Cardiac fibroblast (primary cell): ENCODE measurements at regions not wholly inside any gene's neighbourhood (a gene's known extent, or its start where the extent isn't known, plus 50 kb on each side); places are given as distances from the start of the nearest gene placed in this dataset.

Source experiments
- DNase-seq, 2 donors: peaks; one replicate each; pipeline versions ENCODE4 v3.0.0 to v3.0.0-alpha.2; 2010; ENCODE audit warnings: low read depth in 2 of 2
- H3K4me3 ChIP-seq, 2 donors: replicated peaks in 1 of 2; 1 replicate in 1 of 2; 2 replicates in 1 of 2; pipeline ENCODE4 v1.5.1; 2011; ENCODE audit warnings: low read depth in 2 of 2, low read length in 2 of 2, mild to moderate bottlenecking in 2 of 2, moderate library complexity in 1 of 2
- CTCF ChIP-seq: IDR thresholded peaks from one replicate; pipeline ENCODE4 v1.5.1; 2011; ENCODE audit warnings: low read depth, mild to moderate bottlenecking, low read length, inconsistent platforms

DNA sequence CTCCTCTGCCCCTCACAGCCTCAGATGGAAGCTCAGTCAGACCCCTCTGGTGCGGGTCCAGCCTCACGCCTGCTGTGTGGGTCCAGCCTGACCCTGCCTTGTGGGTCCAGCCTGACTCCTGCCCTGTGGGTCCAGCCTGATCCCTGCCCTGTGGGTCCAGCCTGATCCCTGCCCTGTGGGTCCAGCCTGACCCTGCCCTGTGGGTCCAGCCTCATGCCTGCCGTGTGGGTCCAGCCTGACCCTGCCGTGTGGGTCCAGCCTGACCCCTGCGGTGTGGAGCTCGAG, 445.3 kb downstream of the BRD1 start:
- TF ChIP-seq CTCF = no peak
- DNase-seq = no peak
- H3K4me3 ChIP-seq = no peak overlapping the region

DNA sequence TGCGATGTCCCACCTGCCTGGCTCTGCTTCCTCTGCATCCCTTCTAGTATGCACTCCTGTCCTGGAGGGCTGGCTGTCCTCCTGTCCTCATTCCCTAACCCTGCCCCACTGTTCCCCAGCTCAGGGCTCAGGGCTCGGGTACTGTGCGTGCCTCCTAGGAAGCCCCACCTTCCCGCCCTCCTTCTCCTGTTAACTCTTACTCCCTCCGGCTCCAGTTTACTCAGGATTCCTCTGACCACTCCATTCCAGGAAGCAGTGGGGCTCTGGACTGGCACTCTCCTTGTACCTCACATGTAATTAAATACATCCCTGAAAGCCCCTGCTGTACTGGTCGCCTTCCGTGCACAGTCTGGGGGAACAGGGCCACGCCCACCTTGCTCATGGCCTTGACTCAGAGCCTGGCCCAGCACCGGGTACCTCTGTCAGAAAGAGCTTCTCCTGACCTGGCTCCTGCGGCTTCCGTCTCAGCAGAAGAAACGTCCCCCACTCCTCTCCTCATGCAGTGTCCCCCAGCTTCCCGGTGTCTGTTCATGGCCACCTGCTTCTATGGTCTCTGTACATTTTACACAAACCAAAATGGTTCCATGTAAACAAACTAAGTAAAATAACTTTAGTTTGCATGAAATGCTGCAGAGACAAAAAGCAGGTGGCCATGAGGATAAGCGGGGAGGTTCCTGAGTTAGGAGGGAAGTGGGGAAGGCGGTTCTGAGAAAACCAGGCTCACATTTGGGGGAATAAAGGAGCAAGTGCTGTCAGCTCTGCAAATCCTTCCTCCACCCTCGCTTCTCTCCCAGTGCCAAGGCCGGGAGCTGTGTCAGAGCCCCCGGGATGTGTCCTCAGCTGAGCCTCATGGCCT, 445.9 kb downstream of the BRD1 start:
- DNase-seq = no peak
- no peak overlapping the region for H3K4me3 ChIP-seq
- no peak for TF ChIP-seq CTCF

GRCh38 chr22:49380828-49381114, 446.9 kb downstream of the BRD1 start:
- no peak for TF ChIP-seq CTCF
- H3K4me3 ChIP-seq = no peak overlapping the region
- DNase-seq = no peak

GRCh38 chr22:49380095-49380827, 447.4 kb downstream of the BRD1 start:
- no peak for TF ChIP-seq CTCF
- no peak for DNase-seq

DNA sequence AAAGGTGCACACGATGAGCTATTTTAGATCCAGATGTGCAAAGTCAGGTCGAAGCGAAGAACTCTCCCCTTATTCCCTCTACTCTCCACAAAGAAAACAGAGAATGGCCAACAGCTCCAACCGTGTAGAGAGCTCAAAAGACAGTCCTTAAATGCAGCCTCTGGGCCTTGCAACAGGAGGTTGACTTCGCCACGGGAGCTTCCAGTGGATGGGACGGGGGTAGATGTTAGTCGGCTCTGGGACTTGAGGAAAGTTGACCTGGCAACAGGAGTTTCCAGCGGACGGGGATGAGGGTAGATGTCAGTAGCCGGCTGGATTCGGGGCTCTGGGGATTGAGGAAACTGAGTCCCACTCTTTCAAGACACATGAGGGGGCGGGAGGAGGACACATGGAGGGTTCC, 450.4 kb downstream of the BRD1 start:
- TF ChIP-seq CTCF = no peak
- no peak overlapping the region for H3K4me3 ChIP-seq
- no peak for DNase-seq

More at GRCh38 chr22:49380095-49380827, 447.4 kb downstream of the BRD1 start:
- H3K4me3 ChIP-seq = no peak overlapping the region

DNA sequence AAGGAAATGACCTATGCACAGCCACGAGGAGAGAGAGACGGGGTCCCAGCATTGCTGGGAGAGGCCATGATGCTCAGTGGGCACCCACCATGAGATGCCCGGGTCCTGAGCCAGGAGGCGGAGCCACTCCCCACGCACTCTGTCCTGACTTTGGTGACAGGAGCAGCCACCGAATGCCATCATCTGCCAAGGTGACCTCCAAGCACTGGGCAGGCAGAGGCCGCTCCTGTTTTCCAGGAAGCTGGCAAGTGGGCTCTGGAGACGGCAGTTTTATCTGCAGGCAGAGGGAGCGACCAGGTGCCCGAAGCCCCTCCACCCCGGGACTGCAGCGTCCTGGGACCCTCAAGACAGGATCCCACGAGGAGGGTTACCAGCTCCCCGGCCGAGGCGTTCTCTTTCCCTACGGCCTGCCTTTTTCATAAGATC, 453.9 kb downstream of the BRD1 start:
- DNase-seq = no peak
- no peak overlapping the region for H3K4me3 ChIP-seq
- no peak for TF ChIP-seq CTCF
